IMR-90 (cell line): ENCODE measurements at regions not wholly inside any gene's neighbourhood (a gene's known extent, or its start where the extent isn't known, plus 50 kb on each side); places are given as distances from the start of the nearest gene placed in this dataset.

Source experiments
- ATAC-seq: fragments of 200-7000 bp; cut with Tn5 transposase; 2 replicates; pipeline ENCODE4 v1.9.1; 2020; ENCODE audit warnings: low read depth, mild to moderate bottlenecking, moderate library complexity
- BruUV-seq: library from RNA; stranded (reverse); fragments of 400-500 nt; replicated peaks from 2 replicates; lab custom pipeline; 2021; lab: Mats Ljungman, UMichigan
- CTCF ChIA-PET: fragments of 300-600 bp; formaldehyde crosslinking; extraction: SDS; loops from one replicate; lab custom pipeline; 2021; ENCODE audit warnings: antibody characterized with exemption; lab: Yijun Ruan, JAX
- POLR2A ChIA-PET: fragments of 300-600 bp; sonication (Branson Sonifier 250); formaldehyde crosslinking; loops from one replicate; lab custom pipeline; 2022; ENCODE audit warnings: antibody characterized with exemption; ENCODE audit not compliant: unreplicated experiment; lab: Charles Lee
- DNase-seq: peaks from one replicate; pipeline ENCODE4 v3.0.0; 2013
- H2AFZ ChIP-seq: replicated peaks from 2 replicates; pipeline ENCODE3; 2013; ENCODE audit warnings: low read length, mild to moderate bottlenecking; ENCODE audit not compliant: poor library complexity
- H2AK5ac ChIP-seq: 2 replicates; pipeline ENCODE4 v1.6.1; 2013; ENCODE audit warnings: low read depth, low read length, inconsistent platforms
- H2AK9ac ChIP-seq: replicated peaks from 2 replicates; pipeline ENCODE3; 2013; ENCODE audit warnings: mild to moderate bottlenecking, low read depth, low read length, moderate library complexity; ENCODE audit not compliant: poor library complexity
- H2BK120ac ChIP-seq: 2 replicates; pipeline ENCODE4 v1.6.1; 2013; ENCODE audit warnings: low read depth, low read length, inconsistent platforms
- H2BK15ac ChIP-seq: 3 replicates; pipeline ENCODE4 v1.6.1; 2013; ENCODE audit warnings: low read depth, low read length, inconsistent platforms
- H2BK20ac ChIP-seq: 2 replicates; pipeline ENCODE4 v1.6.1; 2013; ENCODE audit warnings: low read depth, mild to moderate bottlenecking, inconsistent platforms, low read length, moderate library complexity
- H2BK5ac ChIP-seq: 2 replicates; pipeline ENCODE4 v1.6.1; 2013; ENCODE audit warnings: mild to moderate bottlenecking, low read depth, low read length, inconsistent platforms; ENCODE audit not compliant: poor library complexity, severe bottlenecking
- H3K14ac ChIP-seq: replicated peaks from 2 replicates; pipeline ENCODE4 v1.6.1; 2013; ENCODE audit warnings: low read depth, low read length, inconsistent platforms
- H3K18ac ChIP-seq: 2 replicates; pipeline ENCODE4 v1.6.1; 2013; ENCODE audit warnings: low read depth, low read length, control low read depth
- H3K23ac ChIP-seq: 2 replicates; pipeline ENCODE4 v1.6.1; 2013; ENCODE audit warnings: low read depth, low read length, inconsistent platforms
- H3K27ac ChIP-seq: 2 replicates; pipeline ENCODE4 v1.5.1; 2013; ENCODE audit warnings: mild to moderate bottlenecking, control low read depth, low read length; ENCODE audit not compliant: insufficient read depth
- H3K27me3 ChIP-seq: 2 replicates; pipeline ENCODE4 v1.6.1; 2013; ENCODE audit warnings: low read length; ENCODE audit not compliant: control insufficient read depth, insufficient read depth
- H3K36me3 ChIP-seq: 2 replicates; pipeline ENCODE4 v1.6.1; 2013; ENCODE audit warnings: low read length, mixed read lengths; ENCODE audit not compliant: control insufficient read depth, insufficient read depth
- H3K4ac ChIP-seq: 2 replicates; pipeline ENCODE4 v1.6.1; 2013; ENCODE audit warnings: low read depth, low read length, inconsistent platforms
- H3K4me1 ChIP-seq: 2 replicates; pipeline ENCODE4 v1.6.1; 2013; ENCODE audit warnings: low read length, mixed read lengths; ENCODE audit not compliant: control insufficient read depth, insufficient read depth
- H3K4me2 ChIP-seq: 2 replicates; pipeline ENCODE4 v1.6.1; 2013; ENCODE audit warnings: low read depth, mild to moderate bottlenecking, control low read depth, low read length, moderate library complexity
- H3K4me3 ChIP-seq: 2 replicates; pipeline ENCODE4 v1.5.1; 2013; ENCODE audit warnings: low read depth, mild to moderate bottlenecking, control low read depth, low read length, moderate library complexity; ENCODE audit not compliant: insufficient read depth
- H3K56ac ChIP-seq: 2 replicates; pipeline ENCODE4 v1.6.1; 2013; ENCODE audit warnings: low read length, inconsistent platforms; ENCODE audit not compliant: insufficient read depth; ENCODE audit errors: extremely low read depth
- H3K79me1 ChIP-seq, 2 experiments: 2 replicates each; pipeline ENCODE4 v1.6.1; 2013; ENCODE audit warnings: low read length in 2 of 2, inconsistent platforms in 1 of 2, low read depth in 1 of 2
- H3K9ac ChIP-seq: 2 replicates; pipeline ENCODE4 v1.6.1; 2013; ENCODE audit warnings: low read depth, low read length, control low read depth
- H3K9me1 ChIP-seq: 2 replicates; pipeline ENCODE4 v1.6.1; 2013; ENCODE audit warnings: low read length, inconsistent platforms; ENCODE audit not compliant: insufficient read depth
- H3K9me3 ChIP-seq: 2 replicates; pipeline ENCODE4 v1.6.1; 2013; ENCODE audit warnings: low read length; ENCODE audit not compliant: control insufficient read depth, insufficient read depth
- H4K20me1 ChIP-seq: 2 replicates; pipeline ENCODE4 v1.6.1; 2013; ENCODE audit warnings: low read length, inconsistent platforms; ENCODE audit not compliant: insufficient read depth
- H4K5ac ChIP-seq: 2 replicates; pipeline ENCODE4 v1.6.1; 2013; ENCODE audit warnings: mild to moderate bottlenecking, low read depth, low read length, control low read depth
- H4K8ac ChIP-seq, 2 experiments: 2 replicates each; pipeline ENCODE4 v1.6.1; 2013; ENCODE audit warnings: low read depth in 2 of 2, low read length in 2 of 2, control low read depth in 1 of 2, inconsistent platforms in 1 of 2
- H4K91ac ChIP-seq: 2 replicates; pipeline ENCODE4 v1.6.1; 2013; ENCODE audit warnings: low read depth, low read length, inconsistent platforms; ENCODE audit not compliant: insufficient read depth
- BHLHE40 ChIP-seq: fragments of 150-350 bp; IDR thresholded peaks from 2 replicates; pipeline ENCODE4 v1.6.1; 2016; ENCODE audit warnings: mild to moderate bottlenecking, low read depth, low read length
- CEBPB ChIP-seq: IDR thresholded peaks from 2 replicates; pipeline ENCODE4 v1.6.1; 2012; ENCODE audit warnings: low read depth, low read length, improper control_type of control experiment
- CHD1 ChIP-seq: IDR thresholded peaks from 2 replicates; pipeline ENCODE4 v1.6.1; 2012; ENCODE audit warnings: low read depth, low read length, improper control_type of control experiment
- FOS ChIP-seq: fragments of 150-350 bp; IDR thresholded peaks from 2 replicates; pipeline ENCODE4 v1.6.1; 2016; ENCODE audit warnings: low read depth, low read length
- MAFK ChIP-seq: IDR thresholded peaks from 2 replicates; pipeline ENCODE4 v1.6.1; 2012; ENCODE audit warnings: low read depth, low read length, improper control_type of control experiment
- MAZ ChIP-seq: IDR thresholded peaks from 2 replicates; pipeline ENCODE4 v1.6.1; 2012; ENCODE audit warnings: low read depth, mild to moderate bottlenecking, low read length, improper control_type of control experiment, moderate library complexity, borderline replicate concordance
- MXI1 ChIP-seq: IDR thresholded peaks from 2 replicates; pipeline ENCODE4 v1.6.1; 2012; ENCODE audit warnings: low read depth, mild to moderate bottlenecking, low read length, moderate library complexity, borderline replicate concordance
- NFE2L2 ChIP-seq: fragments of 150-350 bp; IDR thresholded peaks from 2 replicates; pipeline ENCODE4 v1.6.1; 2016; ENCODE audit warnings: low read depth, mild to moderate bottlenecking, low read length
- POLR2A ChIP-seq: IDR thresholded peaks from 2 replicates; pipeline ENCODE4 v1.6.1; 2012; ENCODE audit warnings: mild to moderate bottlenecking, low read depth, low read length
- RAD21 ChIP-seq: IDR thresholded peaks from 2 replicates; pipeline ENCODE4 v1.6.1; 2012; ENCODE audit warnings: low read length, improper control_type of control experiment
- RCOR1 ChIP-seq: IDR thresholded peaks from 2 replicates; pipeline ENCODE4 v1.6.1; 2012; ENCODE audit warnings: mild to moderate bottlenecking, low read length, improper control_type of control experiment; ENCODE audit not compliant: insufficient replicate concordance
- RFX5 ChIP-seq: IDR thresholded peaks from 2 replicates; pipeline ENCODE4 v1.8.0; 2012; ENCODE audit warnings: low read depth, mild to moderate bottlenecking, low read length, moderate library complexity
- SMC3 ChIP-seq: fragments of 150-350 bp; IDR thresholded peaks from 2 replicates; pipeline ENCODE4 v1.6.1; 2016; ENCODE audit warnings: low read depth, mild to moderate bottlenecking, antibody characterized with exemption, low read length, moderate library complexity
- WGBS, 2 experiments: methylation state at CpG; one replicate each; pipeline versions ENCODE4 v1.1.5 to v1.1.7; 2013; ENCODE audit warnings: missing lambda C conversion rate in 2 of 2; ENCODE audit not compliant: insufficient read length in 1 of 2; ENCODE audit errors: extremely low coverage in 2 of 2; 5-methylcytosine and 5-hydroxymethylcytosine counted together
- dilution Hi-C: fragments of 300-500 bp; cut with HindIII; formaldehyde crosslinking; loops from one replicate; pipeline ENCODE4 v1.14.3; 2018; ENCODE audit warnings: low sequenced_read_pairs; ENCODE audit not compliant: unreplicated experiment
- in situ Hi-C: fragments of 300-500 bp; cut with MboI; formaldehyde crosslinking; loops from 3 replicates; pipeline ENCODE4 v1.14.3; 2019; ENCODE audit warnings: low sequenced_read_pairs, inconsistent platforms, mixed read lengths
- intact Hi-C: fragments of 100-400 bp; cut with micrococcal nuclease; formaldehyde crosslinking; loops from 2 replicates; pipeline ENCODE4 v1.10.0; 2022
- TF ChIP-seq, protein P1 (sequence below): conservative IDR thresholded peaks from 2 replicates; pipeline ENCODE4 v1.5.1; 2012; ENCODE audit warnings: mild to moderate bottlenecking, low read depth, low read length, improper control_type of control experiment
- TF ChIP-seq, protein P2 (sequence below): fragments of 150-350 bp; IDR thresholded peaks from 2 replicates; pipeline ENCODE4 v1.6.1; 2016; ENCODE audit warnings: low read depth, mild to moderate bottlenecking, low read length, moderate library complexity, borderline replicate concordance
- TF ChIP-seq, protein P3 (sequence below): fragments of 150-350 bp; IDR thresholded peaks from 2 replicates; pipeline ENCODE4 v1.6.1; 2017; ENCODE audit warnings: mild to moderate bottlenecking, antibody characterized with exemption, low read length, low read depth

DNA sequence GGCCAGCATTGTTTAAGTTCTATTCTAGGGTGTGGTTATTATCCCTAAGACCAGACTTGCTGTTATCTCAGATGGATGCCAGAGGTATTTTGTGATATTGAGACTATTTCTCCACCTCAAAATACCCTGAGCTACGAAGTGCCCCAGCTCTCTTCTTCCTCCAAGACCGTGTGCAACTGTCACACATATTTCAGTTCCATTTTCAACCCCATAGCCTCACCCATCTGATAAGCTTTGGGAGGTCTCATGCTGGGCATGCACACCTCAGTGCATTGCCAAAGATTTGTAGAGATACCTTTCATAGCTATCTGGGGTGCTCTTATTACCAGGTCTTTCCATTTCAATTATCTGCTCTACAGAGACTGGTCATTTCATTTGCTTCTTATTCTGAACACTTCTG, 815.8 kb upstream of the EYS start:
- Histone ChIP-seq H2AK5ac (no peak overlapping the region), H3K27me3 (no peaks in the 10 kb centered on the region), H2BK120ac (no peak overlapping the region), H2BK5ac (no peak overlapping the region), H3K9ac (no peak overlapping the region), H3K79me1 (no peaks in the 10 kb centered on the region), H3K23ac (no peak overlapping the region), H4K20me1 (no peaks in the 10 kb centered on the region), H4K8ac (no peak overlapping the region), H4K5ac (no peak overlapping the region), H2AK9ac (no peak overlapping the region), H3K18ac (no peak overlapping the region), H3K4me1 (no peaks in the 10 kb centered on the region), H2BK20ac (no peak overlapping the region), H3K27ac (no peak overlapping the region), H3K14ac (no peak overlapping the region), H3K56ac (no peak overlapping the region), H3K4ac (no peak overlapping the region), H3K4me2 (no peak overlapping the region), H3K36me3 (no peaks in the 10 kb centered on the region), H3K4me3 (no peak overlapping the region), H2BK15ac (no peak overlapping the region), H3K9me1 (no peaks in the 10 kb centered on the region), H3K9me3 (no peaks in the 10 kb centered on the region), H2AFZ (no peak overlapping the region), H4K91ac (no peak overlapping the region)
- no CpG with 5 or more reads among the region's 2 CpGs for WGBS, 2 experiments
- POLR2A ChIA-PET: no interaction called here
- CTCF ChIA-PET: no interaction called here
- no peak for DNase-seq
- TF ChIP-seq, protein P1, sequence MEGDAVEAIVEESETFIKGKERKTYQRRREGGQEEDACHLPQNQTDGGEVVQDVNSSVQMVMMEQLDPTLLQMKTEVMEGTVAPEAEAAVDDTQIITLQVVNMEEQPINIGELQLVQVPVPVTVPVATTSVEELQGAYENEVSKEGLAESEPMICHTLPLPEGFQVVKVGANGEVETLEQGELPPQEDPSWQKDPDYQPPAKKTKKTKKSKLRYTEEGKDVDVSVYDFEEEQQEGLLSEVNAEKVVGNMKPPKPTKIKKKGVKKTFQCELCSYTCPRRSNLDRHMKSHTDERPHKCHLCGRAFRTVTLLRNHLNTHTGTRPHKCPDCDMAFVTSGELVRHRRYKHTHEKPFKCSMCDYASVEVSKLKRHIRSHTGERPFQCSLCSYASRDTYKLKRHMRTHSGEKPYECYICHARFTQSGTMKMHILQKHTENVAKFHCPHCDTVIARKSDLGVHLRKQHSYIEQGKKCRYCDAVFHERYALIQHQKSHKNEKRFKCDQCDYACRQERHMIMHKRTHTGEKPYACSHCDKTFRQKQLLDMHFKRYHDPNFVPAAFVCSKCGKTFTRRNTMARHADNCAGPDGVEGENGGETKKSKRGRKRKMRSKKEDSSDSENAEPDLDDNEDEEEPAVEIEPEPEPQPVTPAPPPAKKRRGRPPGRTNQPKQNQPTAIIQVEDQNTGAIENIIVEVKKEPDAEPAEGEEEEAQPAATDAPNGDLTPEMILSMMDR: no peak
- TF ChIP-seq CHD1: no peak
- no peak for TF ChIP-seq RCOR1
- TF ChIP-seq, protein P2, sequence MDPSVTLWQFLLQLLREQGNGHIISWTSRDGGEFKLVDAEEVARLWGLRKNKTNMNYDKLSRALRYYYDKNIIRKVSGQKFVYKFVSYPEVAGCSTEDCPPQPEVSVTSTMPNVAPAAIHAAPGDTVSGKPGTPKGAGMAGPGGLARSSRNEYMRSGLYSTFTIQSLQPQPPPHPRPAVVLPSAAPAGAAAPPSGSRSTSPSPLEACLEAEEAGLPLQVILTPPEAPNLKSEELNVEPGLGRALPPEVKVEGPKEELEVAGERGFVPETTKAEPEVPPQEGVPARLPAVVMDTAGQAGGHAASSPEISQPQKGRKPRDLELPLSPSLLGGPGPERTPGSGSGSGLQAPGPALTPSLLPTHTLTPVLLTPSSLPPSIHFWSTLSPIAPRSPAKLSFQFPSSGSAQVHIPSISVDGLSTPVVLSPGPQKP: no peak
- TF ChIP-seq RFX5: no peak
- TF ChIP-seq, protein P3, sequence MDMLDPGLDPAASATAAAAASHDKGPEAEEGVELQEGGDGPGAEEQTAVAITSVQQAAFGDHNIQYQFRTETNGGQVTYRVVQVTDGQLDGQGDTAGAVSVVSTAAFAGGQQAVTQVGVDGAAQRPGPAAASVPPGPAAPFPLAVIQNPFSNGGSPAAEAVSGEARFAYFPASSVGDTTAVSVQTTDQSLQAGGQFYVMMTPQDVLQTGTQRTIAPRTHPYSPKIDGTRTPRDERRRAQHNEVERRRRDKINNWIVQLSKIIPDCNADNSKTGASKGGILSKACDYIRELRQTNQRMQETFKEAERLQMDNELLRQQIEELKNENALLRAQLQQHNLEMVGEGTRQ: no peak
- TF ChIP-seq POLR2A: no peak
- TF ChIP-seq FOS: no peak
- no peak for TF ChIP-seq MAZ
- TF ChIP-seq MXI1: no peak
- TF ChIP-seq RAD21: no peak
- no peak for TF ChIP-seq CEBPB
- TF ChIP-seq NFE2L2: no peak
- TF ChIP-seq MAFK: no peak
- no peak for TF ChIP-seq BHLHE40
- TF ChIP-seq SMC3: no peak
- BruUV-seq: no TSS peak
- dilution Hi-C loops (no loop called here), in situ Hi-C loops (no loop called here), intact Hi-C loops (no loop called here)
- ATAC-seq: no peak
